HFF-Myc (cell line): ENCODE measurements at regions not wholly inside any gene's neighbourhood (a gene's known extent, or its start where the extent isn't known, plus 50 kb on each side); places are given as distances from the start of the nearest gene placed in this dataset.

Experiments used
- DNase-seq: peaks from one replicate; pipeline ENCODE4 v3.0.0-alpha.2; 2011; ENCODE audit warnings: low read depth; ENCODE audit errors: extremely low read depth
- H3K4me3 ChIP-seq: replicated peaks from 2 replicates; pipeline ENCODE4 v1.5.1; 2011; ENCODE audit warnings: low read depth, mild to moderate bottlenecking, control low read depth, low read length
- CTCF ChIP-seq: IDR thresholded peaks from 2 replicates; pipeline ENCODE4 v1.5.1; 2012; ENCODE audit warnings: mild to moderate bottlenecking, low read depth, low read length, control low read depth; ENCODE audit errors: missing control alignments

DNA sequence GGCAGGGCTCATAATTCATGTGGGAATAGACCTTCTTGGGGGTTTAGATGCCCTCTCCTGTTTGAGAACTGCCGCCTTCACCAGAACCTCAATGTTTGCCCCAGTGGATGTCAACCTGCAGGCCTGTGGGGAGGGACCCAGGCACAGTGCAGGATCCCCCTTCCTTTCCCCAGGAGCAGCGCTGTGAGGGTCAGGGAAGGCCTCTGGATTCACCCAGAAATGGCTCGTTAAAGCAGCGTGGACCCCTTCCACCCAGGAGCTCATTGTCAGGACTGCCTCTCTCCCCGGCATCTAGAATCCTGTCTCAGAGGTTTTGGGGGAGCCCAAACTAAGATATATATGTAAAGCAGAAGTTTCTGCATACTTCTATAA lies 188.3 kb downstream of the GADD45G start:
- DNase-seq, result no peak

GRCh38 chr9:89793551-89793950 lies 188.7 kb downstream of the GADD45G start:
- no peak overlapping the region for H3K4me3 ChIP-seq
- DNase-seq, result no peak
- no peak for TF ChIP-seq CTCF

More for the DNA sequence above, 188.3 kb downstream of the GADD45G start:
- H3K4me3 ChIP-seq, result no peak overlapping the region
- no peak for TF ChIP-seq CTCF

DNA sequence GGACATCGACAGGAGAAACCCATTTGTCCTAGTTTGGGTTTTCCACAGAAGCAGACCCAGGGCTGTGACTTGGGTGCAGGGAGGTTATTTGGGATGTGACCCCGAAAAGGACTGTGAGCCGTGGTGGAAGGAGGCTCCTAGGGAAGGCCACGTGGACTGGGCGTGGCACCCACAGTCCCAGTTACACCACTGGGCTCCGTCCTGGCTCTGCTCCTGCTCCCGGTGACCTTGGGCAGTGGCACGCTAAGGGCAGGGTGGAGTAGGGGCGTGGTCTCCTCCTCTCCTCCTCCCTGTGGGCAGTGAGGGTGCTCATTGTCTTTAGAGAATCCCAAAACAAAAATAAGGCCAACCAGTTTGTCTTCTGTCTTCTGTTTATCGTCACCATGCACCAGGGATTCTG lies 190.1 kb downstream of the GADD45G start:
- DNase-seq, result no peak
- H3K4me3 ChIP-seq, result no peak overlapping the region
- no peak for TF ChIP-seq CTCF

DNA sequence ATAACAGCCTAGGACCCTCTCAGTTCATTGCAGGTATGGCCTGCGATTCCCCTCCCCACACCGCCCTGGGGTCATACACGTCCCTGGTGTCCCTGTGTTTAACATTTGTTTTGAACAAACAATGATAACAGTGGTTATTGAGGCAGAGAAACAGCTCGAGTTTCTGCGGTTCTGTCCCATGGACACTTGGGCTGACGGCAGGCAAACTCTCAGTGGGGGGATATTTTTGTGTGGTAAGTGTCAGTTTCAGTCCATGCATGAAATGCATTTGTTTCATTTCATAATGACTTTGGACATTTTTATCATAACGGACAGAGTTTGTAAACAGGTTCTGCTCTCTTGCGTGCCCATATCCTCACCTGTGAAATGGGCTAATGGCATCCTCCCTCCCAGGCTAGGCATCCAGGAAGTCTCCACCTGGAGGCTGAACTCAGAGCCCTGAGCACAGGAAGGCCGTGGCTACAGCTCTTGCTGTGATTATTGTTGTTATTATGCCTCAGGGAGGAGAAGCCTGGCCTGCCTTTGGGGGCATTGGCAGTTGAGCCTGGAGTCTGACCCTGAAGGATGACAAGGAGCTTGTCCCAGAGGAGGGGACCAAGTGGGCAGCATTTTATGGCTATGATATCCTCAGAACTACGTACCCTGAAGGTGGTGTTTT lies 190.9 kb downstream of the GADD45G start:
- TF ChIP-seq CTCF, result no peak
- DNase-seq, result no peak
- H3K4me3 ChIP-seq, result no peak overlapping the region

GRCh38 chr9:89796606-89797005 lies 191.8 kb downstream of the GADD45G start:
- H3K4me3 ChIP-seq, result no peak overlapping the region
- DNase-seq, result no peak
- no peak for TF ChIP-seq CTCF

DNA sequence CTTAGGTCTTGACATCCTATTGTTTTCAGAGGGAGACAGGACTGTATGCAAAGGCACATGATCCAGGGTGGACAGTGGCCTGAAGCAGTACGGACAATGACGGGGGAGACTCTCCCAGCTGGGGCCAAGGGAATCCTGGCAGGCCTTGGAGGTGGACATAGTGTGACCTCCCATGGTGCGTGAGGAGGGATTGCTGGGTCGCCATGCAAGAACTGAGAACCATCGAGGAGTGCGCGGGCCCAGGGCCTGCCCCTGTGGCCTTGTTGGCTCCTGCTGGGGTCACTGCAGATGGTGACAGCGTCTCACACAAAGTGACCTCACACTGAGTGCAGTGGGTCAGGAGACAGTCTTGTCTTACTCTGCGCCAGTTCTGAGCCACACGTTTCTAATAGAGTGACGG lies 192.4 kb downstream of the GADD45G start:
- TF ChIP-seq CTCF, result no peak
- H3K4me3 ChIP-seq, result no peak overlapping the region
- DNase-seq, result no peak

GRCh38 chr9:89797937-89798455 lies 193.2 kb downstream of the GADD45G start:
- no peak for TF ChIP-seq CTCF
- no peak overlapping the region for H3K4me3 ChIP-seq
- DNase-seq, result peak; percentile 27
